ENCODE measurements at regions not wholly inside any gene's neighbourhood (a gene's known extent, or its start where the extent isn't known, plus 50 kb on each side); places are given as distances from the start of the nearest gene placed in this dataset.

DNA sequence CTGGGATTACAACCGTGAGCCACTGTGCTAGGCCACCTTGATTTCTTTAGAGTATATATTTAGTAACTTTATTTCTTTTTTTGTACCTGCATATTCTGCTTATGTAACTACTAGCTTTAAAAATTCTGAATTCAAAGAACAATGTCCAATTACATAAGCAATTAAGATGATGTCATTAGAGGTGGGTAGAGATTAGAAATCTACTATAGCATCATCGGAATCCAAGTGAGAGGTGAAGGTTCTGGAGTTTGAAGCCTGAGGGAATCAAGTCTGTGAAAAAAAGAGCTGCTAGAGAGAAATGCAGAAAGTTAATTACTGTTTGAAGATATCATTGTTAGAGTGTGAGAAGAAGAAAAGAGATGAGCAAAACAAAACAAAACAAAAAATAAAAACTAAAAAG lies 79.0 kb upstream of the ENPEP start:
- H3K36me3 ChIP-seq (ENCODE audit: control insufficient read depth in 1 of 2, insufficient read depth in 2 of 2, low read length in 2 of 2) = no peaks in the 10 kb centered on the region
- WGBS (ENCODE audit: extremely low coverage, insufficient coverage, insufficient read length) = no CpG with 5 or more reads among the region's 2 CpGs
- H3K18ac ChIP-seq (ENCODE audit: low read length) = no peak overlapping the region

GRCh38 chr4:110395421-110395820 lies 80.5 kb upstream of the ENPEP start:
- WGBS (ENCODE audit: extremely low coverage, insufficient coverage, insufficient read length) = no CpG with 5 or more reads among the region's 1 CpG
- no peak overlapping the region for H3K18ac ChIP-seq (ENCODE audit: low read length)
- no peaks in the 10 kb centered on the region for H3K36me3 ChIP-seq (ENCODE audit: control insufficient read depth in 1 of 2, insufficient read depth in 2 of 2, low read length in 2 of 2)
- H3K79me1 ChIP-seq (ENCODE audit: low read length) = no peaks in the 10 kb centered on the region
- no peak overlapping the region for H2BK5ac ChIP-seq (ENCODE audit: low read depth, low read length, poor library complexity)
- H3K4me1 ChIP-seq (ENCODE audit: control insufficient read depth in 1 of 2, insufficient read depth in 2 of 2, low read length in 2 of 2) = no peaks in the 10 kb centered on the region
- no peak overlapping the region for H3K4me3 ChIP-seq (ENCODE audit: low read depth, low read length)
- H4K91ac ChIP-seq (ENCODE audit: low read depth, low read length) = no peak overlapping the region
- no peaks in the 10 kb centered on the region for H3K79me2 ChIP-seq (ENCODE audit: control insufficient read depth, insufficient read depth, low read length, poor library complexity)
- H2AFZ ChIP-seq (ENCODE audit: insufficient read depth, low read length, poor library complexity) = no peak overlapping the region
- H4K8ac ChIP-seq (ENCODE audit: low read depth, low read length) = no peak overlapping the region
- no peak overlapping the region for H3K23ac ChIP-seq (ENCODE audit: low read length)
- H3K4me2 ChIP-seq (ENCODE audit: low read length) = no peak overlapping the region
- H2BK120ac ChIP-seq (ENCODE audit: insufficient read depth, low read length, poor library complexity) = no peak overlapping the region
- no peak overlapping the region for H3K14ac ChIP-seq (ENCODE audit: low read length)
- DNase-seq = no peak
- no peaks in the 10 kb centered on the region for H3K27me3 ChIP-seq (ENCODE audit: insufficient read depth, low read length)
- no peak overlapping the region for H3K4ac ChIP-seq (ENCODE audit: low read depth, low read length)
- H3K27ac ChIP-seq (ENCODE audit: low read depth, low read length) = no peak overlapping the region
- H2AK5ac ChIP-seq (ENCODE audit: low read length) = no peak overlapping the region
- no peak overlapping the region for H4K12ac ChIP-seq (ENCODE audit: low read depth, low read length)
- H3K9me3 ChIP-seq (ENCODE audit: insufficient read depth, low read depth, low read length) = no peaks in the 10 kb centered on the region
- H2BK12ac ChIP-seq (ENCODE audit: low read length) = no peak overlapping the region
- no peak overlapping the region for H3K9ac ChIP-seq (ENCODE audit: low read length)

More for the DNA sequence above, 79.0 kb upstream of the ENPEP start:
- no peak overlapping the region for H3K23ac ChIP-seq (ENCODE audit: low read length)
- H2AFZ ChIP-seq (ENCODE audit: insufficient read depth, low read length, poor library complexity) = no peak overlapping the region
- no peak overlapping the region for H3K4me3 ChIP-seq (ENCODE audit: low read depth, low read length)
- no peak overlapping the region for H2AK5ac ChIP-seq (ENCODE audit: low read length)
- H3K27me3 ChIP-seq (ENCODE audit: insufficient read depth, low read length) = no peaks in the 10 kb centered on the region
- no peak overlapping the region for H3K14ac ChIP-seq (ENCODE audit: low read length)
- H3K27ac ChIP-seq (ENCODE audit: low read depth, low read length) = no peak overlapping the region
- H2BK120ac ChIP-seq (ENCODE audit: insufficient read depth, low read length, poor library complexity) = no peak overlapping the region
- no peaks in the 10 kb centered on the region for H3K4me1 ChIP-seq (ENCODE audit: control insufficient read depth in 1 of 2, insufficient read depth in 2 of 2, low read length in 2 of 2)
- H2BK5ac ChIP-seq (ENCODE audit: low read depth, low read length, poor library complexity) = no peak overlapping the region
- no peak overlapping the region for H3K4ac ChIP-seq (ENCODE audit: low read depth, low read length)
- no peak overlapping the region for H4K8ac ChIP-seq (ENCODE audit: low read depth, low read length)
- peak in 1 of 2 donors; percentile 62 for DNase-seq
- no peaks in the 10 kb centered on the region for H3K79me1 ChIP-seq (ENCODE audit: low read length)
- no peak overlapping the region for H3K9ac ChIP-seq (ENCODE audit: low read length)
- no peaks in the 10 kb centered on the region for H3K9me3 ChIP-seq (ENCODE audit: insufficient read depth, low read depth, low read length)
- H4K91ac ChIP-seq (ENCODE audit: low read depth, low read length) = no peak overlapping the region
- no peak overlapping the region for H4K12ac ChIP-seq (ENCODE audit: low read depth, low read length)
- no peak overlapping the region for H3K4me2 ChIP-seq (ENCODE audit: low read length)
- no peak overlapping the region for H2BK12ac ChIP-seq (ENCODE audit: low read length)
- no peaks in the 10 kb centered on the region for H3K79me2 ChIP-seq (ENCODE audit: control insufficient read depth, insufficient read depth, low read length, poor library complexity)

DNA sequence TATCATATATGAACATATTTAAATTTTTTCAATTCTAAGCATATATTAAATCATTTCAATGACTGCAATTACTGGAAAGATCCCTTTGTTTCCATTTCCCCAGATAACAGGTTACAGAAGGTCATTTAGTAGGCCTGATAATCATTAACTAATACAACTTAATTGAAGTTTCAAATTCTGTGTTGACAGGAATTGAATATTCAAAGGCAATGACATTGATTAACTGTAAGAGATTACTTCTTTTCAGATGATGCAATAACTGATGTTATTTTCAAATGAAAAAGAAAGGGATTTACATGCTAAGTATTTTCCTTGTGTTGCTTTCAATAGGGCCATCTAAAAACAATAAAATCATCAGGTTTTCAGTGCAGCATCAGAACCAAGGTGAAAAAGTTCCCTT lies 81.1 kb upstream of the ENPEP start:
- Histone ChIP-seq H2BK120ac (ENCODE audit: insufficient read depth, low read length, poor library complexity) (no peak overlapping the region), H2AFZ (ENCODE audit: insufficient read depth, low read length, poor library complexity) (no peak overlapping the region), H3K4me3 (ENCODE audit: low read depth, low read length) (no peak overlapping the region), H3K4me2 (ENCODE audit: low read length) (no peak overlapping the region), H3K9me3 (ENCODE audit: insufficient read depth, low read depth, low read length) (no peaks in the 10 kb centered on the region), H3K36me3 (ENCODE audit: control insufficient read depth in 1 of 2, insufficient read depth in 2 of 2, low read length in 2 of 2) (no peaks in the 10 kb centered on the region), H3K23ac (ENCODE audit: low read length) (no peak overlapping the region), H3K27ac (ENCODE audit: low read depth, low read length) (no peak overlapping the region), H3K14ac (ENCODE audit: low read length) (no peak overlapping the region), H3K4ac (ENCODE audit: low read depth, low read length) (no peak overlapping the region), H4K91ac (ENCODE audit: low read depth, low read length) (no peak overlapping the region), H4K12ac (ENCODE audit: low read depth, low read length) (no peak overlapping the region), H2BK12ac (ENCODE audit: low read length) (no peak overlapping the region), H3K79me1 (ENCODE audit: low read length) (no peaks in the 10 kb centered on the region), H3K18ac (ENCODE audit: low read length) (no peak overlapping the region), H4K8ac (ENCODE audit: low read depth, low read length) (no peak overlapping the region), H3K9ac (ENCODE audit: low read length) (no peak overlapping the region), H2BK5ac (ENCODE audit: low read depth, low read length, poor library complexity) (no peak overlapping the region), H2AK5ac (ENCODE audit: low read length) (no peak overlapping the region), H3K79me2 (ENCODE audit: control insufficient read depth, insufficient read depth, low read length, poor library complexity) (no peaks in the 10 kb centered on the region), H3K27me3 (ENCODE audit: insufficient read depth, low read length) (no peaks in the 10 kb centered on the region), H3K4me1 (ENCODE audit: control insufficient read depth in 1 of 2, insufficient read depth in 2 of 2, low read length in 2 of 2) (no peaks in the 10 kb centered on the region)
- no peak for DNase-seq

DNA sequence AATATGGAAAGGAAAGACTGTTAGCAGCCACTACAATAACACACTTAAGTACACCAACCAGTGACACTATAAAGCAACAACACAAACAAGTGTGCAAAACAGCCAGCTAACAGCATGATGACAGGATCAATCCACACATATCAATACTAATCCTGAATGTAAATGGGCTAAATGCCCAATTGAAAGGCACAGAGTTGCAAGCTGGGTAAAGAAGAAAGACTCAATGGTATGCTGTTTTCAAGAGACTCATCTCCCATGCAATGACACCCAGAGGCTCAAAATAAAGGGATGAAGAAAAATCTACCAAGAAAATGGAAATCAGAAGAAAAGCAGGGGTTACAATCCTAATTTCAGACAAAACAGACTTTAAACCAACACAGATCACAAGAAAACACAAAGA lies 94.2 kb upstream of the ENPEP start:
- H3K4ac ChIP-seq (ENCODE audit: low read depth, low read length) = no peak overlapping the region
- no peak overlapping the region for H3K9ac ChIP-seq (ENCODE audit: low read length)
- DNase-seq = no peak
- H4K91ac ChIP-seq (ENCODE audit: low read depth, low read length) = no peak overlapping the region
- H3K18ac ChIP-seq (ENCODE audit: low read length) = no peak overlapping the region
- H2BK5ac ChIP-seq (ENCODE audit: low read depth, low read length, poor library complexity) = no peak overlapping the region
- no peak overlapping the region for H2BK120ac ChIP-seq (ENCODE audit: insufficient read depth, low read length, poor library complexity)
- H2BK12ac ChIP-seq (ENCODE audit: low read length) = no peak overlapping the region
- H3K4me1 ChIP-seq (ENCODE audit: control insufficient read depth in 1 of 2, insufficient read depth in 2 of 2, low read length in 2 of 2) = no peaks in the 10 kb centered on the region
- no peak overlapping the region for H4K8ac ChIP-seq (ENCODE audit: low read depth, low read length)
- no peak overlapping the region for H2AK5ac ChIP-seq (ENCODE audit: low read length)
- no peaks in the 10 kb centered on the region for H3K27me3 ChIP-seq (ENCODE audit: insufficient read depth, low read length)
- H3K9me3 ChIP-seq (ENCODE audit: insufficient read depth, low read depth, low read length) = no peaks in the 10 kb centered on the region
- H3K23ac ChIP-seq (ENCODE audit: low read length) = no peak overlapping the region
- no peak overlapping the region for H3K14ac ChIP-seq (ENCODE audit: low read length)
- H3K27ac ChIP-seq (ENCODE audit: low read depth, low read length) = no peak overlapping the region
- no peaks in the 10 kb centered on the region for H3K36me3 ChIP-seq (ENCODE audit: control insufficient read depth in 1 of 2, insufficient read depth in 2 of 2, low read length in 2 of 2)
- H2AFZ ChIP-seq (ENCODE audit: insufficient read depth, low read length, poor library complexity) = no peak overlapping the region
- no peak overlapping the region for H4K12ac ChIP-seq (ENCODE audit: low read depth, low read length)
- no peak overlapping the region for H3K4me3 ChIP-seq (ENCODE audit: low read depth, low read length)
- H3K4me2 ChIP-seq (ENCODE audit: low read length) = no peak overlapping the region
- no peaks in the 10 kb centered on the region for H3K79me1 ChIP-seq (ENCODE audit: low read length)
- H3K79me2 ChIP-seq (ENCODE audit: control insufficient read depth, insufficient read depth, low read length, poor library complexity) = no peaks in the 10 kb centered on the region

- WGBS (ENCODE audit: extremely low coverage, insufficient coverage, insufficient read length) = no CpG with 5 or more reads among the region's 2 CpGs
- Histone ChIP-seq H3K4me3 (ENCODE audit: low read depth, low read length) (no peak overlapping the region), H4K91ac (ENCODE audit: low read depth, low read length) (no peak overlapping the region), H3K4me1 (ENCODE audit: control insufficient read depth in 1 of 2, insufficient read depth in 2 of 2, low read length in 2 of 2) (no peaks in the 10 kb centered on the region), H3K79me1 (ENCODE audit: low read length) (no peaks in the 10 kb centered on the region), H3K36me3 (ENCODE audit: control insufficient read depth in 1 of 2, insufficient read depth in 2 of 2, low read length in 2 of 2) (no peaks in the 10 kb centered on the region), H2AFZ (ENCODE audit: insufficient read depth, low read length, poor library complexity) (no peak overlapping the region), H3K79me2 (ENCODE audit: control insufficient read depth, insufficient read depth, low read length, poor library complexity) (no peaks in the 10 kb centered on the region), H3K14ac (ENCODE audit: low read length) (no peak overlapping the region), H3K4ac (ENCODE audit: low read depth, low read length) (no peak overlapping the region), H3K27ac (ENCODE audit: low read depth, low read length) (no peak overlapping the region), H3K18ac (ENCODE audit: low read length) (no peak overlapping the region), H3K23ac (ENCODE audit: low read length) (no peak overlapping the region), H3K9ac (ENCODE audit: low read length) (no peak overlapping the region), H2AK5ac (ENCODE audit: low read length) (no peak overlapping the region), H2BK120ac (ENCODE audit: insufficient read depth, low read length, poor library complexity) (no peak overlapping the region), H3K4me2 (ENCODE audit: low read length) (no peak overlapping the region), H4K12ac (ENCODE audit: low read depth, low read length) (no peak overlapping the region), H4K8ac (ENCODE audit: low read depth, low read length) (no peak overlapping the region), H2BK5ac (ENCODE audit: low read depth, low read length, poor library complexity) (no peak overlapping the region), H3K9me3 (ENCODE audit: insufficient read depth, low read depth, low read length) (no peaks in the 10 kb centered on the region), H3K27me3 (ENCODE audit: insufficient read depth, low read length) (no peaks in the 10 kb centered on the region), H2BK12ac (ENCODE audit: low read length) (no peak overlapping the region)
- DNase-seq = no peak
These were observed 103.5 kb upstream of the ENPEP start for GRCh38 chr4:110372485-110372884.
